DND-41 (cell line): ENCODE measurements at regions not wholly inside any gene's neighbourhood (a gene's known extent, or its start where the extent isn't known, plus 50 kb on each side); places are given as distances from the start of the nearest gene placed in this dataset.

Source experiments
- EZH2 ChIP-seq: IDR thresholded peaks from 3 replicates; pipeline ENCODE4 v1.6.1; 2012; ENCODE audit warnings: borderline replicate concordance, low read depth, mild to moderate bottlenecking, moderate library complexity, low read length, inconsistent platforms; ENCODE audit not compliant: severe bottlenecking
- TF ChIP-seq, protein P1 (sequence below): IDR thresholded peaks from 2 replicates; pipeline ENCODE4 v1.5.1; 2012; ENCODE audit warnings: borderline replicate concordance, low read length, moderate library complexity, mild to moderate bottlenecking; ENCODE audit not compliant: poor library complexity, severe bottlenecking; ENCODE audit errors: extremely low read depth

DNA sequence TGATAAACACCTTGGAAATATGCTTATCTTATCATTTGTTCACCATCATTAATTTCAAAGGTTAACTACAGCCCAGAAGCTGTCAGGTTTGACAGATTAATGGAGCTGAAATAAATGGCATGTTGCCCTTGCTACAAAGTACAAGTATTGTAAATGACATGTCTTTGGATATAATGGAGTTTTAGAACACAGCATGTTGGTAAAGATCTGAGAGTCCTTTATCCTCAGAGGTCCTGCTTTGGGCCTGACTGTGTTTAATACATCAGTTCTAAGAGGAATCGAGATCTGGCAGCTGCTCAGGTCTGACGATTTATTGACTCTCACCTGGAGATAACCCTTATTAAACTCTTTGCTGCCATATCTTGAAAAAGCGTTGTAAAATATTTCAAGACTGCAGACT is 222.7 kb upstream of the OPRM1 start:
- TF ChIP-seq, protein P1, sequence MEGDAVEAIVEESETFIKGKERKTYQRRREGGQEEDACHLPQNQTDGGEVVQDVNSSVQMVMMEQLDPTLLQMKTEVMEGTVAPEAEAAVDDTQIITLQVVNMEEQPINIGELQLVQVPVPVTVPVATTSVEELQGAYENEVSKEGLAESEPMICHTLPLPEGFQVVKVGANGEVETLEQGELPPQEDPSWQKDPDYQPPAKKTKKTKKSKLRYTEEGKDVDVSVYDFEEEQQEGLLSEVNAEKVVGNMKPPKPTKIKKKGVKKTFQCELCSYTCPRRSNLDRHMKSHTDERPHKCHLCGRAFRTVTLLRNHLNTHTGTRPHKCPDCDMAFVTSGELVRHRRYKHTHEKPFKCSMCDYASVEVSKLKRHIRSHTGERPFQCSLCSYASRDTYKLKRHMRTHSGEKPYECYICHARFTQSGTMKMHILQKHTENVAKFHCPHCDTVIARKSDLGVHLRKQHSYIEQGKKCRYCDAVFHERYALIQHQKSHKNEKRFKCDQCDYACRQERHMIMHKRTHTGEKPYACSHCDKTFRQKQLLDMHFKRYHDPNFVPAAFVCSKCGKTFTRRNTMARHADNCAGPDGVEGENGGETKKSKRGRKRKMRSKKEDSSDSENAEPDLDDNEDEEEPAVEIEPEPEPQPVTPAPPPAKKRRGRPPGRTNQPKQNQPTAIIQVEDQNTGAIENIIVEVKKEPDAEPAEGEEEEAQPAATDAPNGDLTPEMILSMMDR: no peak
- TF ChIP-seq EZH2: no peak
